ENCODE measurements at regions not wholly inside any gene's neighbourhood (a gene's known extent, or its start where the extent isn't known, plus 50 kb on each side); places are given as distances from the start of the nearest gene placed in this dataset.
"Not testable (repeated sequence)": the region's sequence is repeated elsewhere in the genome, so short reads cannot be mapped to it uniquely, and the experiment has no call there.

- H3K4me1 Mint-ChIP-seq (ENCODE audit: low read depth): peaks cover 19% of the 10 kb centered on the region
- H3K4me3 Mint-ChIP-seq; H3K9me3 Mint-ChIP-seq; intact Hi-C loops (cut with micrococcal nuclease); H3K27ac Mint-ChIP-seq; DNase-seq (ENCODE audit: low spot score); H3K36me3 Mint-ChIP-seq (ENCODE audit: low read depth); H3K27me3 Mint-ChIP-seq (ENCODE audit: insufficient read depth): not testable (repeated sequence)
These were observed 84.7 kb downstream of the METTL2B start for GRCh38 chr7:128561116-128561722.

GRCh38 chr7:128562795-128563194 lies 86.2 kb downstream of the METTL2B start:
- H3K27me3 Mint-ChIP-seq (ENCODE audit: insufficient read depth); intact Hi-C loops (cut with micrococcal nuclease); H3K4me3 Mint-ChIP-seq; H3K36me3 Mint-ChIP-seq (ENCODE audit: low read depth); H3K9me3 Mint-ChIP-seq; H3K27ac Mint-ChIP-seq; DNase-seq (ENCODE audit: low spot score): not testable (repeated sequence)
- peaks cover 19% of the 10 kb centered on the region for H3K4me1 Mint-ChIP-seq (ENCODE audit: low read depth)

GRCh38 chr7:128564123-128564700 lies 87.7 kb downstream of the METTL2B start:
- H3K4me3 Mint-ChIP-seq; DNase-seq (ENCODE audit: low spot score); H3K27me3 Mint-ChIP-seq (ENCODE audit: insufficient read depth); intact Hi-C loops (cut with micrococcal nuclease); H3K9me3 Mint-ChIP-seq: not testable (repeated sequence)
- peaks cover 11% of the 10 kb centered on the region for H3K36me3 Mint-ChIP-seq (ENCODE audit: low read depth)
- H3K27ac Mint-ChIP-seq: peak overlapping the region; percentile 48
- H3K4me1 Mint-ChIP-seq (ENCODE audit: low read depth): peaks cover 26% of the 10 kb centered on the region

GRCh38 chr7:128564932-128565864 lies 88.7 kb downstream of the METTL2B start:
- DNase-seq (ENCODE audit: low spot score); H3K9me3 Mint-ChIP-seq; H3K4me3 Mint-ChIP-seq; H3K27ac Mint-ChIP-seq; H3K27me3 Mint-ChIP-seq (ENCODE audit: insufficient read depth); intact Hi-C loops (cut with micrococcal nuclease); H3K36me3 Mint-ChIP-seq (ENCODE audit: low read depth): not testable (repeated sequence)
- H3K4me1 Mint-ChIP-seq (ENCODE audit: low read depth): peaks cover 22% of the 10 kb centered on the region

GRCh38 chr7:128575277-128575676 lies 96.8 kb upstream of the GARIN1A start:
- DNase-seq (ENCODE audit: low spot score): not testable (repeated sequence)

GRCh38 chr7:128576953-128577352 lies 95.1 kb upstream of the GARIN1A start:
- H3K27ac Mint-ChIP-seq; H3K9me3 Mint-ChIP-seq; H3K27me3 Mint-ChIP-seq (ENCODE audit: insufficient read depth); intact Hi-C loops (cut with micrococcal nuclease); DNase-seq (ENCODE audit: low spot score); H3K4me1 Mint-ChIP-seq (ENCODE audit: low read depth); H3K4me3 Mint-ChIP-seq: not testable (repeated sequence)
- H3K36me3 Mint-ChIP-seq (ENCODE audit: low read depth): peaks cover 15% of the 10 kb centered on the region

More at GRCh38 chr7:128575277-128575676, 96.8 kb upstream of the GARIN1A start:
- H3K9me3 Mint-ChIP-seq; H3K27ac Mint-ChIP-seq; H3K4me3 Mint-ChIP-seq; intact Hi-C loops (cut with micrococcal nuclease); H3K27me3 Mint-ChIP-seq (ENCODE audit: insufficient read depth); H3K4me1 Mint-ChIP-seq (ENCODE audit: low read depth): not testable (repeated sequence)
- peaks cover 19% of the 10 kb centered on the region for H3K36me3 Mint-ChIP-seq (ENCODE audit: low read depth)

- H3K36me3 Mint-ChIP-seq (ENCODE audit: low read depth): peaks cover 14% of the 10 kb centered on the region
- H3K4me1 Mint-ChIP-seq (ENCODE audit: low read depth); H3K27ac Mint-ChIP-seq; H3K4me3 Mint-ChIP-seq; DNase-seq (ENCODE audit: low spot score); H3K27me3 Mint-ChIP-seq (ENCODE audit: insufficient read depth); intact Hi-C loops (cut with micrococcal nuclease); H3K9me3 Mint-ChIP-seq: not testable (repeated sequence)
These were observed 92.2 kb upstream of the GARIN1A start for GRCh38 chr7:128579843-128580242.

GRCh38 chr7:128581100-128581499 lies 91.0 kb upstream of the GARIN1A start:
- H3K36me3 Mint-ChIP-seq (ENCODE audit: low read depth): peaks cover 12% of the 10 kb centered on the region

GRCh38 chr7:128581825-128582561 lies 90.1 kb upstream of the GARIN1A start:
- peaks cover 12% of the 10 kb centered on the region for H3K36me3 Mint-ChIP-seq (ENCODE audit: low read depth)
- H3K4me3 Mint-ChIP-seq; H3K27me3 Mint-ChIP-seq (ENCODE audit: insufficient read depth); DNase-seq (ENCODE audit: low spot score); intact Hi-C loops (cut with micrococcal nuclease); H3K4me1 Mint-ChIP-seq (ENCODE audit: low read depth); H3K27ac Mint-ChIP-seq; H3K9me3 Mint-ChIP-seq: not testable (repeated sequence)

More at GRCh38 chr7:128581100-128581499, 91.0 kb upstream of the GARIN1A start:
- H3K27ac Mint-ChIP-seq; intact Hi-C loops (cut with micrococcal nuclease); DNase-seq (ENCODE audit: low spot score); H3K9me3 Mint-ChIP-seq; H3K4me1 Mint-ChIP-seq (ENCODE audit: low read depth); H3K27me3 Mint-ChIP-seq (ENCODE audit: insufficient read depth); H3K4me3 Mint-ChIP-seq: not testable (repeated sequence)

GRCh38 chr7:128586715-128587114 lies 85.4 kb upstream of the GARIN1A start:
- DNase-seq (ENCODE audit: low spot score); H3K4me3 Mint-ChIP-seq; H3K9me3 Mint-ChIP-seq; H3K27ac Mint-ChIP-seq; H3K4me1 Mint-ChIP-seq (ENCODE audit: low read depth); H3K27me3 Mint-ChIP-seq (ENCODE audit: insufficient read depth); intact Hi-C loops (cut with micrococcal nuclease): not testable (repeated sequence)
- peaks cover 17% of the 10 kb centered on the region for H3K36me3 Mint-ChIP-seq (ENCODE audit: low read depth)

- Mint-ChIP-seq H3K27ac (no peak overlapping the region), H3K4me1 (ENCODE audit: low read depth) (no peaks in the 10 kb centered on the region), H3K9me3 (no peaks in the 10 kb centered on the region), H3K4me3 (no peak overlapping the region), H3K27me3 (ENCODE audit: insufficient read depth) (no peaks in the 10 kb centered on the region), H3K36me3 (ENCODE audit: low read depth) (peaks cover 22% of the 10 kb centered on the region)
- no peak for DNase-seq (ENCODE audit: low spot score)
- intact Hi-C loops (cut with micrococcal nuclease): no loop called here
These were observed 80.4 kb upstream of the GARIN1A start for GRCh38 chr7:128591705-128592104.

GRCh38 chr7:128592209-128592608 lies 79.9 kb upstream of the GARIN1A start:
- H3K27me3 Mint-ChIP-seq (ENCODE audit: insufficient read depth); H3K4me1 Mint-ChIP-seq (ENCODE audit: low read depth); H3K9me3 Mint-ChIP-seq; DNase-seq (ENCODE audit: low spot score); H3K4me3 Mint-ChIP-seq; intact Hi-C loops (cut with micrococcal nuclease); H3K27ac Mint-ChIP-seq: not testable (repeated sequence)
- H3K36me3 Mint-ChIP-seq (ENCODE audit: low read depth): peaks cover 25% of the 10 kb centered on the region
